HL-60 (cell line): ENCODE measurements at regions not wholly inside any gene's neighbourhood (a gene's known extent, or its start where the extent isn't known, plus 50 kb on each side); places are given as distances from the start of the nearest gene placed in this dataset.

ENCODE experiments used
- CTCF ChIP-seq: IDR thresholded peaks from one replicate; pipeline ENCODE4 v1.5.1; 2011; ENCODE audit warnings: low read length, control low read depth, inconsistent platforms; ENCODE audit not compliant: insufficient read depth
- GABPA ChIP-seq: IDR thresholded peaks from 2 replicates; pipeline ENCODE4 v1.6.1; 2012; ENCODE audit warnings: low read depth
- POLR2AphosphoS5 ChIP-seq: IDR thresholded peaks from 2 replicates; pipeline ENCODE4 v1.6.1; 2012; ENCODE audit warnings: low read depth

GRCh38 chr15:39466750-39467105 is 114.2 kb upstream of the THBS1 start:
- TF ChIP-seq CTCF (no peak), POLR2AphosphoS5 (no peak), GABPA (no peak)
